Testis (tissue), 2 donors: ENCODE measurements at regions not wholly inside any gene's neighbourhood (a gene's known extent, or its start where the extent isn't known, plus 50 kb on each side); places are given as distances from the start of the nearest gene placed in this dataset.

ENCODE experiments used
- DNase-seq: peaks from one replicate; pipeline ENCODE4 v3.0.0-alpha.2; 2019
- H3K27ac ChIP-seq, 2 donors: fragments of 200-600 bp; sonication (generic); one replicate each; pipeline ENCODE4 v1.5.1; 2019
- H3K27me3 ChIP-seq: fragments of 200-600 bp; sonication (generic); one replicate; pipeline ENCODE4 v1.5.1; 2019
- H3K36me3 ChIP-seq: fragments of 200-600 bp; sonication (generic); one replicate; pipeline ENCODE4 v1.5.1; 2017; ENCODE audit warnings: low read depth; ENCODE audit errors: missing control alignments
- H3K4me1 ChIP-seq: fragments of 200-600 bp; sonication (generic); one replicate; pipeline ENCODE4 v1.5.1; 2019
- H3K4me3 ChIP-seq, 2 donors: fragments of 200-600 bp; sonication (generic); one replicate each; pipeline ENCODE4 v1.5.1; 2017 to 2019
- H3K9me3 ChIP-seq: fragments of 200-600 bp; sonication (generic); one replicate; pipeline ENCODE4 v1.5.1; 2017
- CTCF ChIP-seq, 3 experiments: fragments of 450-650 bp in 2 of 3; fragments of 200-600 bp in 1 of 3; sonication (generic) in 1 of 3; IDR thresholded peaks; one replicate each; pipeline ENCODE4 v1.5.1; 2016 to 2019; ENCODE audit warnings: antibody characterized with exemption in 3 of 3, mild to moderate bottlenecking in 2 of 3, moderate library complexity in 1 of 3
- POLR2A ChIP-seq: fragments of 450-650 bp; IDR thresholded peaks from one replicate; pipeline ENCODE4 v1.6.1; 2017; ENCODE audit warnings: antibody characterized with exemption, mild to moderate bottlenecking, moderate library complexity
- WGBS, 2 donors: methylation state at CpG; one replicate each; pipeline ENCODE4 v1.1.5; 2018; 5-methylcytosine and 5-hydroxymethylcytosine counted together
- intact Hi-C: fragments of 100-400 bp; cut with DNase I; formaldehyde crosslinking; loops from one replicate; pipeline ENCODE4 v1.15.1; 2023; ENCODE audit warnings: low total_unique reads

- TF ChIP-seq POLR2A (no peak), CTCF (IDR thresholded peaks at IDR 0.05) (no peak)
- no peaks in the 10 kb centered on the region for H3K36me3 ChIP-seq
- no peaks in the 10 kb centered on the region for H3K9me3 ChIP-seq
- 88 to 90% methylated on average over 7 of the region's 7 CpGs for WGBS, 2 donors
- intact Hi-C loops = no loop called here
- H3K27me3 ChIP-seq = no peaks in the 10 kb centered on the region
- no peak for DNase-seq
- H3K4me3 ChIP-seq = no peak overlapping the region
- H3K4me1 ChIP-seq = no peaks in the 10 kb centered on the region
- H3K27ac ChIP-seq = no peak overlapping the region
Observed at GRCh38 chr6:99026135-99026534, 78.4 kb upstream of the FBXL4 start.

- intact Hi-C loops = no loop called here
- Histone ChIP-seq H3K36me3 (no peaks in the 10 kb centered on the region), H3K27me3 (no peaks in the 10 kb centered on the region), H3K9me3 (no peaks in the 10 kb centered on the region), H3K4me1 (no peaks in the 10 kb centered on the region), H3K27ac (no peak overlapping the region), H3K4me3 (no peak overlapping the region)
- WGBS, 2 donors = 99 to 100% methylated on average over 3 of the region's 3 CpGs
- DNase-seq = no peak
- no peak for TF ChIP-seq POLR2A
Observed at GRCh38 chr6:99024089-99024488, 76.3 kb upstream of the FBXL4 start.

- H3K27ac ChIP-seq = no peak overlapping the region
- H3K36me3 ChIP-seq = no peaks in the 10 kb centered on the region
- 92 to 93% methylated on average over 9 of the region's 9 CpGs for WGBS, 2 donors
- no peaks in the 10 kb centered on the region for H3K9me3 ChIP-seq
- TF ChIP-seq POLR2A = no peak
- no peak for TF ChIP-seq CTCF (IDR thresholded peaks at IDR 0.05)
- H3K27me3 ChIP-seq = no peaks in the 10 kb centered on the region
- no peak for DNase-seq
- intact Hi-C loops = no loop called here
- no peaks in the 10 kb centered on the region for H3K4me1 ChIP-seq
- H3K4me3 ChIP-seq = no peak overlapping the region
Observed at GRCh38 chr6:99022039-99022609, 74.4 kb upstream of the FBXL4 start.

- Histone ChIP-seq H3K27me3 (no peaks in the 10 kb centered on the region), H3K4me1 (no peaks in the 10 kb centered on the region), H3K27ac (no peak overlapping the region), H3K9me3 (no peaks in the 10 kb centered on the region), H3K4me3 (no peak overlapping the region), H3K36me3 (no peaks in the 10 kb centered on the region)
- 80 to 100% methylated on average over 1 of the region's 1 CpG for WGBS, 2 donors
- intact Hi-C loops = no loop called here
- no peak for DNase-seq
- TF ChIP-seq CTCF (IDR thresholded peaks at IDR 0.05) = no peak
- no peak for TF ChIP-seq POLR2A
Observed at GRCh38 chr6:99019381-99019780, 71.6 kb upstream of the FBXL4 start.

GRCh38 chr6:99017150-99017549 is 69.4 kb upstream of the FBXL4 start:
- Histone ChIP-seq H3K27me3 (no peaks in the 10 kb centered on the region), H3K27ac (no peak overlapping the region), H3K9me3 (no peaks in the 10 kb centered on the region), H3K4me1 (no peaks in the 10 kb centered on the region), H3K4me3 (no peak overlapping the region), H3K36me3 (no peaks in the 10 kb centered on the region)
- intact Hi-C loops = no loop called here
- 75 to 78% methylated on average over 1 of the region's 1 CpG for WGBS, 2 donors
- TF ChIP-seq CTCF (IDR thresholded peaks at IDR 0.05) (no peak), POLR2A (no peak)
- DNase-seq = no peak
